GM23248 (cell line): ENCODE measurements at regions not wholly inside any gene's neighbourhood (a gene's known extent, or its start where the extent isn't known, plus 50 kb on each side); places are given as distances from the start of the nearest gene placed in this dataset.

Experiments used
- DNase-seq: peaks from one replicate; pipeline ENCODE4 v3.0.0-alpha.2; 2015
- H2AFZ ChIP-seq: fragments of 200-600 bp; sonication (generic); 2 replicates; pipeline ENCODE4 v1.6.1; 2016; ENCODE audit warnings: antibody characterized with exemption
- H3F3A ChIP-seq: fragments of 200-600 bp; sonication (generic); 2 replicates; pipeline ENCODE4 v1.6.1; 2016; ENCODE audit warnings: mild to moderate bottlenecking, antibody characterized with exemption, mixed run types; ENCODE audit not compliant: insufficient read depth
- H3K27ac ChIP-seq: fragments of 200-600 bp; sonication (generic); 2 replicates; pipeline ENCODE4 v1.5.1; 2016; ENCODE audit warnings: mild to moderate bottlenecking
- H3K27me3 ChIP-seq: fragments of 200-600 bp; sonication (generic); replicated peaks from 2 replicates; pipeline ENCODE4 v1.6.1; 2016; ENCODE audit warnings: mild to moderate bottlenecking; ENCODE audit not compliant: insufficient read depth
- H3K36me3 ChIP-seq: fragments of 200-600 bp; sonication (generic); 2 replicates; pipeline ENCODE4 v1.6.1; 2016; ENCODE audit warnings: low read depth, mild to moderate bottlenecking
- H3K4me1 ChIP-seq: fragments of 200-600 bp; sonication (generic); 2 replicates; pipeline ENCODE4 v1.6.1; 2016; ENCODE audit warnings: mild to moderate bottlenecking; ENCODE audit not compliant: insufficient read depth
- H3K4me2 ChIP-seq: fragments of 200-600 bp; sonication (generic); one replicate; pipeline ENCODE4 v1.6.1; 2016; ENCODE audit warnings: mild to moderate bottlenecking; ENCODE audit not compliant: unreplicated experiment
- H3K4me3 ChIP-seq: fragments of 200-600 bp; sonication (generic); 2 replicates; pipeline ENCODE4 v1.5.1; 2016; ENCODE audit warnings: mild to moderate bottlenecking
- H3K79me2 ChIP-seq: fragments of 200-600 bp; sonication (generic); 2 replicates; pipeline ENCODE4 v1.6.1; 2016; ENCODE audit warnings: mild to moderate bottlenecking; ENCODE audit not compliant: insufficient read depth
- H3K9ac ChIP-seq: fragments of 200-600 bp; sonication (generic); 2 replicates; pipeline ENCODE4 v1.6.1; 2016; ENCODE audit warnings: mild to moderate bottlenecking
- H3K9me2 ChIP-seq: fragments of 200-600 bp; sonication (generic); 2 replicates; pipeline ENCODE4 v1.6.1; 2016; ENCODE audit warnings: mixed run types, mild to moderate bottlenecking, moderate library complexity; ENCODE audit not compliant: insufficient read depth
- H3K9me3 ChIP-seq: fragments of 200-600 bp; sonication (generic); one replicate; pipeline ENCODE4 v1.6.1; 2017; ENCODE audit warnings: low read depth
- H4K20me1 ChIP-seq: fragments of 200-600 bp; sonication (generic); 2 replicates; pipeline ENCODE4 v1.6.0; 2016; ENCODE audit not compliant: insufficient read depth
- EZH2 ChIP-seq: fragments of 200-600 bp; sonication (generic); IDR thresholded peaks from 2 replicates; pipeline ENCODE4 v1.6.1; 2018; ENCODE audit warnings: antibody characterized with exemption, mild to moderate bottlenecking; ENCODE audit not compliant: insufficient read depth, poor library complexity, severe bottlenecking
- EZH2phosphoT487 ChIP-seq: fragments of 200-600 bp; sonication (generic); IDR thresholded peaks from 2 replicates; pipeline ENCODE4 v1.6.1; 2018; ENCODE audit warnings: antibody characterized with exemption, moderate library complexity, mild to moderate bottlenecking, low read depth; ENCODE audit not compliant: insufficient read depth
- WGBS, 2 experiments: methylation state at CpG; one replicate each; pipeline ENCODE4 v1.1.6; 2015 to 2017; ENCODE audit warnings: low lambda C conversion rate in 2 of 2, low coverage in 1 of 2; ENCODE audit errors: missing lambda C conversion rate in 2 of 2; 5-methylcytosine and 5-hydroxymethylcytosine counted together
- in situ Hi-C: fragments of 300-500 bp; cut with MboI; formaldehyde crosslinking; loops from 2 replicates; pipeline ENCODE4 v1.15.0; 2020

GRCh38 chr17:72485596-72485995 is 364.8 kb downstream of the SOX9 start:
- no peaks in the 10 kb centered on the region for H3K27me3 ChIP-seq
- DNase-seq, result no peak
- no peak overlapping the region for H3K4me2 ChIP-seq
- WGBS, 2 experiments, result 47 to 49% methylated on average over 4 of the region's 4 CpGs
- in situ Hi-C loops, result no loop called here
- no peaks in the 10 kb centered on the region for H3K9me2 ChIP-seq
- TF ChIP-seq EZH2 (no peak), EZH2phosphoT487 (no peak)
- H3K27ac ChIP-seq, result no peak overlapping the region
- H4K20me1 ChIP-seq, result no peaks in the 10 kb centered on the region
- no peak overlapping the region for H3K9ac ChIP-seq
- no peaks in the 10 kb centered on the region for H3F3A ChIP-seq
- no peaks in the 10 kb centered on the region for H3K36me3 ChIP-seq
- H3K79me2 ChIP-seq, result peaks cover 17% of the 10 kb centered on the region
- no peak overlapping the region for H3K4me3 ChIP-seq
- no peaks in the 10 kb centered on the region for H3K4me1 ChIP-seq
- H2AFZ ChIP-seq, result no peak overlapping the region
- no peaks in the 10 kb centered on the region for H3K9me3 ChIP-seq

- H3K9me2 ChIP-seq, result no peaks in the 10 kb centered on the region
- peaks cover 28% of the 10 kb centered on the region for H3K79me2 ChIP-seq
- H3F3A ChIP-seq, result no peaks in the 10 kb centered on the region
Measured at GRCh38 chr17:72486806-72487205, 366.0 kb downstream of the SOX9 start.

GRCh38 chr17:72487731-72488494 is 367.1 kb downstream of the SOX9 start:
- H3K9ac ChIP-seq, result no peak overlapping the region
- DNase-seq, result no peak
- H2AFZ ChIP-seq, result no peak overlapping the region

More at GRCh38 chr17:72486806-72487205, 366.0 kb downstream of the SOX9 start:
- no peaks in the 10 kb centered on the region for H3K36me3 ChIP-seq
- no peak overlapping the region for H2AFZ ChIP-seq
- in situ Hi-C loops, result no loop called here
- no peak overlapping the region for H3K27ac ChIP-seq
- no peaks in the 10 kb centered on the region for H3K9me3 ChIP-seq
- H4K20me1 ChIP-seq, result no peaks in the 10 kb centered on the region
- no peak overlapping the region for H3K4me2 ChIP-seq
- H3K27me3 ChIP-seq, result no peaks in the 10 kb centered on the region
- H3K4me1 ChIP-seq, result no peaks in the 10 kb centered on the region
- DNase-seq, result no peak
- no peak for TF ChIP-seq EZH2phosphoT487
- no peak for TF ChIP-seq EZH2
- no peak overlapping the region for H3K9ac ChIP-seq
- H3K4me3 ChIP-seq, result no peak overlapping the region

GRCh38 chr17:72488555-72489271 is 367.9 kb downstream of the SOX9 start:
- Histone ChIP-seq H3K9me3 (no peaks in the 10 kb centered on the region), H3K79me2 (peaks cover 33% of the 10 kb centered on the region), H3K9ac (no peak overlapping the region), H3F3A (no peaks in the 10 kb centered on the region), H3K36me3 (no peaks in the 10 kb centered on the region), H3K27me3 (no peaks in the 10 kb centered on the region), H3K4me2 (no peak overlapping the region), H3K4me1 (no peaks in the 10 kb centered on the region), H3K9me2 (no peaks in the 10 kb centered on the region), H4K20me1 (no peaks in the 10 kb centered on the region), H2AFZ (no peak overlapping the region), H3K4me3 (no peak overlapping the region), H3K27ac (no peak overlapping the region)
- TF ChIP-seq EZH2 (no peak), EZH2phosphoT487 (no peak)
- in situ Hi-C loops, result no loop called here
- 75 to 77% methylated on average over 11 of the region's 11 CpGs for WGBS, 2 experiments
- no peak for DNase-seq

More at GRCh38 chr17:72487731-72488494, 367.1 kb downstream of the SOX9 start:
- Histone ChIP-seq H3K9me2 (no peaks in the 10 kb centered on the region), H4K20me1 (no peaks in the 10 kb centered on the region), H3K4me3 (no peak overlapping the region), H3K27me3 (no peaks in the 10 kb centered on the region), H3K79me2 (peaks cover 30% of the 10 kb centered on the region), H3K36me3 (no peaks in the 10 kb centered on the region), H3K4me1 (no peaks in the 10 kb centered on the region), H3K9me3 (no peaks in the 10 kb centered on the region), H3K4me2 (no peak overlapping the region), H3F3A (no peaks in the 10 kb centered on the region), H3K27ac (no peak overlapping the region)
- 74 to 75% methylated on average over 19 of the region's 19 CpGs for WGBS, 2 experiments
- in situ Hi-C loops, result no loop called here
- TF ChIP-seq EZH2phosphoT487 (no peak), EZH2 (no peak)
